ENCODE measurements at regions not wholly inside any gene's neighbourhood (a gene's known extent, or its start where the extent isn't known, plus 50 kb on each side); places are given as distances from the start of the nearest gene placed in this dataset.

DNA sequence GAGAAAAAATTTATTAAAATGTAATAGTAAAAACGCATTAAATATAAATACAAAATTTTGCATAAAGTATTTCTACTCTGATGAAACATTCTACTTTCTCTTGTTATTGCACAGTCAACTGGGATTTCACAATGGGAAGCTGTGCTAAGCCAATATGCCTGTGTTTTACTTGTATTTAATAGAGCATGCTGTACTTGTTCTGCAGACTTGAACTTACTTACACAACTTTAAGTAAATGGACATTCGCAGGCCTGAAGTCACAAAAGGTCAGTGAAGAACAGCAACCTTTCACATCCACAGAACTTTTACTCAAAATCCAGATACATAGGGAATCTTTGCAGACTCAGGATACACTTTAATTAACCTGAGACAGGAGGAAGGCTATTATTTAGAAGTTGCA, 409.5 kb downstream of the BTBD3 start:
- TF ChIP-seq, protein P1, sequence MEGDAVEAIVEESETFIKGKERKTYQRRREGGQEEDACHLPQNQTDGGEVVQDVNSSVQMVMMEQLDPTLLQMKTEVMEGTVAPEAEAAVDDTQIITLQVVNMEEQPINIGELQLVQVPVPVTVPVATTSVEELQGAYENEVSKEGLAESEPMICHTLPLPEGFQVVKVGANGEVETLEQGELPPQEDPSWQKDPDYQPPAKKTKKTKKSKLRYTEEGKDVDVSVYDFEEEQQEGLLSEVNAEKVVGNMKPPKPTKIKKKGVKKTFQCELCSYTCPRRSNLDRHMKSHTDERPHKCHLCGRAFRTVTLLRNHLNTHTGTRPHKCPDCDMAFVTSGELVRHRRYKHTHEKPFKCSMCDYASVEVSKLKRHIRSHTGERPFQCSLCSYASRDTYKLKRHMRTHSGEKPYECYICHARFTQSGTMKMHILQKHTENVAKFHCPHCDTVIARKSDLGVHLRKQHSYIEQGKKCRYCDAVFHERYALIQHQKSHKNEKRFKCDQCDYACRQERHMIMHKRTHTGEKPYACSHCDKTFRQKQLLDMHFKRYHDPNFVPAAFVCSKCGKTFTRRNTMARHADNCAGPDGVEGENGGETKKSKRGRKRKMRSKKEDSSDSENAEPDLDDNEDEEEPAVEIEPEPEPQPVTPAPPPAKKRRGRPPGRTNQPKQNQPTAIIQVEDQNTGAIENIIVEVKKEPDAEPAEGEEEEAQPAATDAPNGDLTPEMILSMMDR (IDR thresholded peaks at IDR 0.05) = no peak
- no peak for TF ChIP-seq POLR2A (IDR thresholded peaks at IDR 0.05)
